K562 (cell line): ENCODE measurements at regions not wholly inside any gene's neighbourhood (a gene's known extent, or its start where the extent isn't known, plus 50 kb on each side); places are given as distances from the start of the nearest gene placed in this dataset.

Source experiments
- ATAC-seq: fragments of 200-7000 bp; cut with Tn5 transposase; 3 replicates; pipeline ENCODE4 v1.9.1; 2020; ENCODE audit warnings: moderate library complexity
- BruUV-seq: library from RNA; stranded (reverse); fragments of 400-500 nt; replicated peaks from 2 replicates; lab custom pipeline; 2021; lab: Mats Ljungman, UMichigan
- CTCF ChIA-PET: fragments of 300-600 bp; formaldehyde crosslinking; extraction: SDS; loops from one replicate; lab custom pipeline; 2021; ENCODE audit warnings: low intra/inter-chr PET ratio; lab: Yijun Ruan, JAX
- POLR2A ChIA-PET: fragments of 300-600, 350-650 bp; sonication (Branson Sonifier 250); formaldehyde crosslinking; extraction: SDS; loops from one replicate; lab custom pipeline; 2021; ENCODE audit warnings: antibody characterized with exemption, inconsistent platforms; lab: Yijun Ruan, JAX
- DNase-seq, 4 experiments: peaks; one replicate each; pipeline versions ENCODE4 v3.0.0 to v3.0.0-alpha.2; 2011 to 2018; ENCODE audit warnings: low spot score in 3 of 4, mixed read lengths in 3 of 4; ENCODE audit errors: extremely low read depth in 1 of 4
- FAIRE-seq: peaks from 2 replicates; lab custom pipeline; 2011; peaks lifted over from hg19 to GRCh38; lab: Jason Lieb, UNC
- H2AFZ ChIP-seq: 2 replicates; pipeline ENCODE4 v1.6.0; 2011; ENCODE audit warnings: low read depth, low read length, control low read depth, inconsistent platforms
- H3K27ac ChIP-seq: fragments of 200-600 bp; 3 replicates; pipeline ENCODE4 v1.8.0; 2011; ENCODE audit warnings: low read depth, mild to moderate bottlenecking, control low read depth, inconsistent platforms, low read length, moderate library complexity, mixed read lengths; ENCODE audit errors: extremely low read depth
- H3K27me3 ChIP-seq, 2 experiments: fragments of 300-600 bp in 1 of 2; 2 replicates in 1 of 2; 3 replicates in 1 of 2; pipeline versions ENCODE4 v1.6.0 to v1.8.0; 2011; ENCODE audit warnings: inconsistent platforms in 2 of 2, low read length in 2 of 2, mild to moderate bottlenecking in 1 of 2, mixed read lengths in 1 of 2, moderate library complexity in 1 of 2; ENCODE audit not compliant: control insufficient read depth in 2 of 2, insufficient read depth in 2 of 2
- H3K36me3 ChIP-seq: fragments of 300-600 bp; 3 replicates; pipeline ENCODE4 v1.8.0; 2011; ENCODE audit warnings: mild to moderate bottlenecking, low read length, inconsistent platforms; ENCODE audit not compliant: control insufficient read depth, insufficient read depth
- H3K4me1 ChIP-seq, 2 experiments: fragments of 200-600 bp in 1 of 2; replicated peaks in 1 of 2; 2 replicates in 1 of 2; 3 replicates in 1 of 2; pipeline versions ENCODE4 v1.5.1 to v1.8.0; 2011; ENCODE audit warnings: inconsistent platforms in 2 of 2, low read length in 2 of 2, mild to moderate bottlenecking in 1 of 2, mixed read lengths in 1 of 2, moderate library complexity in 1 of 2; ENCODE audit not compliant: control insufficient read depth in 2 of 2, insufficient read depth in 2 of 2
- H3K4me2 ChIP-seq: 2 replicates; pipeline ENCODE4 v1.6.1; 2011; ENCODE audit warnings: low read length, control low read depth, inconsistent platforms, mixed read lengths; ENCODE audit not compliant: insufficient read depth
- H3K4me3 ChIP-seq: fragments of 200-600 bp; sonication (generic), shearing (Covaris generic); 2 replicates; pipeline ENCODE4 v1.5.1; 2016; ENCODE audit warnings: control low read depth, inconsistent platforms
- H3K79me2 ChIP-seq: fragments of 200-600 bp; 3 replicates; pipeline ENCODE4 v1.8.0; 2011; ENCODE audit warnings: low read length, inconsistent platforms; ENCODE audit not compliant: control insufficient read depth, insufficient read depth
- H3K9ac ChIP-seq, 2 experiments: 2 replicates each; pipeline versions ENCODE4 v1.6.0 to v1.6.1; 2011; ENCODE audit warnings: low read depth in 2 of 2, low read length in 2 of 2, control low read depth in 1 of 2, inconsistent platforms in 1 of 2, mild to moderate bottlenecking in 1 of 2, mixed read lengths in 1 of 2; ENCODE audit not compliant: insufficient read depth in 1 of 2
- H3K9me1 ChIP-seq: one replicate; pipeline ENCODE4 v1.6.0; 2011; ENCODE audit warnings: inconsistent platforms, mild to moderate bottlenecking, low read length, moderate library complexity; ENCODE audit not compliant: control insufficient read depth, insufficient read depth
- H3K9me3 ChIP-seq: replicated peaks from 2 replicates; pipeline ENCODE4 v1.5.1; 2011; ENCODE audit warnings: low read depth, low read length, inconsistent platforms; ENCODE audit not compliant: control insufficient read depth, insufficient read depth
- H4K20me1 ChIP-seq: replicated peaks from 2 replicates; pipeline ENCODE4 v1.6.1; 2011; ENCODE audit warnings: low read length, inconsistent platforms, mixed read lengths; ENCODE audit not compliant: control insufficient read depth, insufficient read depth
- CTBP1 ChIP-seq: fragments of 450-650 bp; IDR thresholded peaks from 2 replicates; pipeline ENCODE4 v1.6.1; 2016; ENCODE audit warnings: borderline replicate concordance
- ETS2 ChIP-seq: IDR thresholded peaks from 2 replicates; pipeline ENCODE4 v1.6.1; 2016; ENCODE audit warnings: borderline replicate concordance, missing genetic modification characterization, mild to moderate bottlenecking, moderate library complexity, missing compliant biosample characterization; ENCODE audit not compliant: poor library complexity, severe bottlenecking
- HMG20A ChIP-seq: fragments of 450-650 bp; formaldehyde crosslinking; conservative IDR thresholded peaks from 2 replicates; pipeline ENCODE4 v1.4.0; 2020; ENCODE audit warnings: mild to moderate bottlenecking, mixed read lengths
- JUNB ChIP-seq: fragments of 450-650 bp; formaldehyde crosslinking; conservative IDR thresholded peaks from 2 replicates; pipeline ENCODE4 v1.4.0; 2020; ENCODE audit warnings: mild to moderate bottlenecking
- JUND ChIP-seq, 2 experiments: IDR thresholded peaks; 2 replicates in 1 of 2; 3 replicates in 1 of 2; pipeline ENCODE4 v1.6.1; 2011; ENCODE audit warnings: borderline replicate concordance in 2 of 2, low read depth in 2 of 2, low read length in 2 of 2, improper control_type of control experiment in 1 of 2, missing biosample characterization in 1 of 2, missing genetic modification characterization in 1 of 2, missing genetic modification reagents in 1 of 2
- MCM7 ChIP-seq, 2 experiments: fragments of 450-650 bp; IDR thresholded peaks; 2 replicates each; pipeline ENCODE4 v1.6.1; 2016 to 2018
- RB1 ChIP-seq: fragments of 450-650 bp; IDR thresholded peaks from 2 replicates; pipeline ENCODE4 v1.6.1; 2017; ENCODE audit warnings: low read depth, mild to moderate bottlenecking
- RBM25 ChIP-seq: fragments of 200-400 bp; formaldehyde crosslinking; IDR thresholded peaks from 2 replicates; pipeline ENCODE4 v1.6.1; 2018; ENCODE audit warnings: low read length, low read depth, moderate library complexity; ENCODE audit not compliant: severe bottlenecking
- SAP30 ChIP-seq: fragments of 200-600 bp; sonication (generic); IDR thresholded peaks from 2 replicates; pipeline ENCODE4 v1.6.1; 2012; ENCODE audit warnings: borderline replicate concordance, low read depth, mild to moderate bottlenecking, moderate library complexity, low read length, control low read depth, inconsistent platforms; ENCODE audit not compliant: insufficient read depth, poor library complexity, severe bottlenecking
- SIRT6 ChIP-seq: IDR thresholded peaks from one replicate; pipeline ENCODE4 v1.6.1; 2012; ENCODE audit warnings: low read depth, mild to moderate bottlenecking, control low read depth, inconsistent platforms, low read length, moderate library complexity
- ZBTB1 ChIP-seq: sonication (generic); formaldehyde crosslinking; IDR thresholded peaks from 2 replicates; pipeline ENCODE4 v1.8.1; 2023; ENCODE audit warnings: missing genetic modification reagents, low read depth, mild to moderate bottlenecking, borderline replicate concordance
- ZNF121 ChIP-seq: sonication (generic); formaldehyde crosslinking; conservative IDR thresholded peaks from 2 replicates; pipeline ENCODE4 v1.8.0; 2022; ENCODE audit warnings: missing genetic modification reagents
- ZNF253 ChIP-seq: fragments of 250-450 bp; sonication (Bioruptor Pico); conservative IDR thresholded peaks from 2 replicates; pipeline ENCODE4 v1.6.1; 2021; ENCODE audit warnings: mild to moderate bottlenecking
- ZNF316 ChIP-seq: fragments of 450-650 bp; IDR thresholded peaks from 2 replicates; pipeline ENCODE4 v1.6.1; 2016
- ZNF668 ChIP-seq: fragments of 250-450 bp; sonication (Bioruptor Pico); IDR thresholded peaks from 2 replicates; pipeline ENCODE4 v1.8.0; 2022; ENCODE audit warnings: mild to moderate bottlenecking, inconsistent platforms
- WGBS: fragments of 100-300 bp; shearing (Covaris generic); methylation state at CpG from one replicate; pipeline ENCODE4 v1.1.6; 2016; ENCODE audit warnings: low coverage, mixed read lengths; ENCODE audit not compliant: insufficient coverage; ENCODE audit errors: missing lambda C conversion rate; 5-methylcytosine and 5-hydroxymethylcytosine counted together
- in situ Hi-C: fragments of 300-500 bp; cut with MboI; formaldehyde crosslinking; loops from 4 replicates; pipeline ENCODE4 v1.15.0; 2018; ENCODE audit warnings: inconsistent platforms, mixed read lengths
- intact Hi-C: fragments of 100-400 bp; cut with micrococcal nuclease; formaldehyde crosslinking; loops from 2 replicates; pipeline ENCODE4 v1.14.2; 2022
- TF ChIP-seq, protein P1 (sequence below): sonication (generic); formaldehyde crosslinking; IDR thresholded peaks from 2 replicates; pipeline ENCODE4 v1.8.1; 2022; ENCODE audit warnings: missing genetic modification reagents
- TF ChIP-seq, protein P2 (sequence below): fragments of 450-650 bp; formaldehyde crosslinking; IDR thresholded peaks from 2 replicates; pipeline ENCODE4 v1.4.0; 2020; ENCODE audit warnings: mild to moderate bottlenecking
- TF ChIP-seq, protein P3 (sequence below): sonication (generic); IDR thresholded peaks from 2 replicates; pipeline ENCODE4 v1.6.1; 2016

DNA sequence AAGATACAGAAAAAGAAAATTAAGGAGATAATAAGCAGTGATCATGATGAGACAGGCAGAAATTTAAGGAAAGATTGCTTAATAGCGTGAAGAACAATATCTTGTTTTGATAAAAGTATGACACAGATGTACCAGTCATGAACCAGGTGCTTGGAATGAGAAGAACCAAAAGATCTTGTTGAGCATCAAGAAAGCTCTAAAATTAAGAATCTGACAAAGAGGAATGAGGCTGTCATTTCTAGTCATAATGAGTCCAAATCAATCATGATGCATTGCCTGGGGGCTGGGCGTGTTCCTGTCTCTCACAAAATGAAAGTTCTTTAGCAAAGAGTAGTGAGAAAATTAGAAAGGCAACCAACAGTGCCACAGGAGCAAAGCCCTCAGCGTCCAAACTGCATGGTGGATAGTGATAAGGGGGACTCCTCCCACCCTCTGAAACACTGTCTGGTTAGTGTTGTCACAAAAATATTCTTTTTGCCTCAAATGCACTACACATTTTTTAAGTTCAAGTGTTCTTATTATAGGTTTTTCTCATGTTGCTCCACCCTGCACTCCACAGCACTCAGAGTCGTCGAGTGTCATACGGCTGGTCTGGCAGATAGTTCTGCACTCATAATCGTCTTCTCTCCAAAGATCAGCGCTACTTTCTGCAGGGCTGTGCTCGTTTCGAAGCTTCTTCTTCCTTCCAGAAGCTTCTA is 439.6 kb downstream of the TNS3 start (continued):
- TF ChIP-seq ZBTB1, result no peak
- TF ChIP-seq ZNF316, result no peak

DNA sequence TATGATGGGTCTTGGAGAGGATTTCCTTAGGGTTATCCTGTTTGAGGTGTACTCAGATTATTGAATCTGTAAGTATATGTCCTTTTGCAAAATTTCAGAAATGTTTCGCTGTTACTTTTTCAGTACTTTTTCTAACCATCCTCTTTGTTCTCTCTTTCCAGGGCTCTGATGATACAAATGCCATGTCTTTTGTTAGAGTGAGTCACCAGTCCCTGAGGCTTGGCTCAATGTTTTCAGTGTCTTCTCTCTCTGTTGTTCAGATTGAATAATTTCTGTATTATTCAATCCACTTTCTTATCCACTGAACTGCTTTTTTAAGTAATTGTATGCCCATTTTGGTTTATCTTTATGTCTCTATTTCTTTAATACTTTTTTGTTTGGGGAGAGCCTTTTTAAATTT is 449.4 kb downstream of the TNS3 start:
- POLR2A ChIA-PET, result no interaction called here
- Histone ChIP-seq H3K4me2 (no peak overlapping the region), H3K27ac (no peak overlapping the region), H3K9ac (no peak overlapping the region), H3K27me3 (no peaks in the 10 kb centered on the region), H3K4me3 (no peak overlapping the region), H3K79me2 (no peaks in the 10 kb centered on the region), H3K4me1 (no peaks in the 10 kb centered on the region), H4K20me1 (no peaks in the 10 kb centered on the region), H3K9me3 (no peaks in the 10 kb centered on the region), H2AFZ (no peak overlapping the region), H3K9me1 (no peaks in the 10 kb centered on the region), H3K36me3 (no peaks in the 10 kb centered on the region)
- FAIRE-seq, result no peak
- intact Hi-C loops, result no loop called here
- CTCF ChIA-PET, result no interaction called here
- no peak for ATAC-seq
- in situ Hi-C loops, result no loop called here
- 0% methylated on average over 1 of the region's 1 CpG for WGBS
- DNase-seq, result no peak
- BruUV-seq, result no TSS peak
- TF ChIP-seq HMG20A (CRISPR knock-in tag) (no peak), ZNF253 (CRISPR knock-in tag) (no peak), JUNB (CRISPR knock-in tag) (no peak), MCM7 (IDR thresholded peaks at IDR 0.05) (no peak), ZNF668 (CRISPR knock-in tag) (no peak), CTBP1 (no peak), ETS2 (tag) (no peak), SIRT6 (no peak), ZNF121 (CRISPR knock-in tag) (no peak), JUND (IDR thresholded peaks at IDR 0.05; ENCODE audit: borderline replicate concordance, low read depth, low read length) (no peak), JUND (tag; IDR thresholded peaks at IDR 0.05; ENCODE audit: borderline replicate concordance, low read depth, low read length) (no peak), RB1 (no peak), RBM25 (no peak), SAP30 (no peak)
- TF ChIP-seq, protein P1, sequence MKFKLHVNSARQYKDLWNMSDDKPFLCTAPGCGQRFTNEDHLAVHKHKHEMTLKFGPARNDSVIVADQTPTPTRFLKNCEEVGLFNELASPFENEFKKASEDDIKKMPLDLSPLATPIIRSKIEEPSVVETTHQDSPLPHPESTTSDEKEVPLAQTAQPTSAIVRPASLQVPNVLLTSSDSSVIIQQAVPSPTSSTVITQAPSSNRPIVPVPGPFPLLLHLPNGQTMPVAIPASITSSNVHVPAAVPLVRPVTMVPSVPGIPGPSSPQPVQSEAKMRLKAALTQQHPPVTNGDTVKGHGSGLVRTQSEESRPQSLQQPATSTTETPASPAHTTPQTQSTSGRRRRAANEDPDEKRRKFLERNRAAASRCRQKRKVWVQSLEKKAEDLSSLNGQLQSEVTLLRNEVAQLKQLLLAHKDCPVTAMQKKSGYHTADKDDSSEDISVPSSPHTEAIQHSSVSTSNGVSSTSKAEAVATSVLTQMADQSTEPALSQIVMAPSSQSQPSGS (CRISPR knock-in tag), result no peak
- TF ChIP-seq, protein P2, sequence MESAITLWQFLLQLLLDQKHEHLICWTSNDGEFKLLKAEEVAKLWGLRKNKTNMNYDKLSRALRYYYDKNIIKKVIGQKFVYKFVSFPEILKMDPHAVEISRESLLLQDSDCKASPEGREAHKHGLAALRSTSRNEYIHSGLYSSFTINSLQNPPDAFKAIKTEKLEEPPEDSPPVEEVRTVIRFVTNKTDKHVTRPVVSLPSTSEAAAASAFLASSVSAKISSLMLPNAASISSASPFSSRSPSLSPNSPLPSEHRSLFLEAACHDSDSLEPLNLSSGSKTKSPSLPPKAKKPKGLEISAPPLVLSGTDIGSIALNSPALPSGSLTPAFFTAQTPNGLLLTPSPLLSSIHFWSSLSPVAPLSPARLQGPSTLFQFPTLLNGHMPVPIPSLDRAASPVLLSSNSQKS (CRISPR knock-in tag), result no peak
- TF ChIP-seq, protein P3, sequence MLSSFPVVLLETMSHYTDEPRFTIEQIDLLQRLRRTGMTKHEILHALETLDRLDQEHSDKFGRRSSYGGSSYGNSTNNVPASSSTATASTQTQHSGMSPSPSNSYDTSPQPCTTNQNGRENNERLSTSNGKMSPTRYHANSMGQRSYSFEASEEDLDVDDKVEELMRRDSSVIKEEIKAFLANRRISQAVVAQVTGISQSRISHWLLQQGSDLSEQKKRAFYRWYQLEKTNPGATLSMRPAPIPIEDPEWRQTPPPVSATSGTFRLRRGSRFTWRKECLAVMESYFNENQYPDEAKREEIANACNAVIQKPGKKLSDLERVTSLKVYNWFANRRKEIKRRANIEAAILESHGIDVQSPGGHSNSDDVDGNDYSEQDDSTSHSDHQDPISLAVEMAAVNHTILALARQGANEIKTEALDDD, result no peak
